HepG2 (cell line): ENCODE measurements at regions not wholly inside any gene's neighbourhood (a gene's known extent, or its start where the extent isn't known, plus 50 kb on each side); places are given as distances from the start of the nearest gene placed in this dataset.

ENCODE experiments used
- ATAC-seq: fragments of 200-7000 bp; cut with Tn5 transposase; 3 replicates; pipeline ENCODE4 v1.9.1; 2020; ENCODE audit warnings: mild to moderate bottlenecking, moderate library complexity
- BruUV-seq: library from RNA; stranded (reverse); fragments of 400-500 nt; replicated peaks from 2 replicates; lab custom pipeline; 2021; lab: Mats Ljungman, UMichigan
- CTCF ChIA-PET: fragments of 300-600 bp; formaldehyde crosslinking; extraction: SDS; loops from one replicate; lab custom pipeline; 2021; ENCODE audit warnings: low total read pairs, inconsistent platforms, low intra/inter-chr PET ratio; lab: Yijun Ruan, JAX
- POLR2A ChIA-PET: fragments of 350-600 bp; sonication (Branson Sonifier 250); formaldehyde crosslinking; loops from one replicate; lab custom pipeline; 2020; ENCODE audit warnings: antibody characterized with exemption, inconsistent platforms; lab: Yijun Ruan, JAX
- DNase-seq: peaks from one replicate; pipeline ENCODE4 v3.0.0-alpha.2; 2015; ENCODE audit warnings: low spot score
- FAIRE-seq: peaks from 3 replicates; lab custom pipeline; 2011; peaks lifted over from hg19 to GRCh38; lab: Jason Lieb, UNC
- H2AFZ ChIP-seq: one replicate; pipeline ENCODE4 v1.6.1; 2011; ENCODE audit warnings: low read length, inconsistent platforms
- H3K27ac ChIP-seq: fragments of 300-600 bp; 3 replicates; pipeline ENCODE4 v1.8.0; 2011; ENCODE audit warnings: mixed run types, mild to moderate bottlenecking, mixed read lengths, low read length, inconsistent platforms; ENCODE audit not compliant: insufficient read depth; ENCODE audit errors: extremely low read length
- H3K27me3 ChIP-seq, 2 experiments: fragments of 200-600 bp in 1 of 2; 2 replicates in 1 of 2; 3 replicates in 1 of 2; pipeline versions ENCODE4 v1.6.0 to v1.8.0; 2011; ENCODE audit warnings: low read length in 2 of 2, mild to moderate bottlenecking in 2 of 2, moderate library complexity in 2 of 2, inconsistent platforms in 1 of 2; ENCODE audit not compliant: insufficient read depth in 2 of 2, control insufficient read depth in 1 of 2
- H3K36me3 ChIP-seq, 2 experiments: fragments of 200-600 bp in 1 of 2; replicated peaks in 1 of 2; 2 replicates in 1 of 2; 3 replicates in 1 of 2; pipeline versions ENCODE4 v1.5.1 to v1.8.0; 2011; ENCODE audit warnings: low read length in 2 of 2, inconsistent platforms in 1 of 2; ENCODE audit not compliant: insufficient read depth in 2 of 2, control insufficient read depth in 1 of 2
- H3K4me1 ChIP-seq: 2 replicates; pipeline ENCODE4 v1.5.1; 2012; ENCODE audit warnings: low read length, inconsistent platforms; ENCODE audit not compliant: insufficient read depth
- H3K4me2 ChIP-seq: 2 replicates; pipeline ENCODE4 v1.6.0; 2011; ENCODE audit warnings: low read depth, low read length, inconsistent platforms
- H3K4me3 ChIP-seq, 3 experiments: fragments of 200-600 bp in 1 of 3; sonication (generic), shearing (Covaris generic) in 1 of 3; replicated peaks in 1 of 3; 2 replicates each; pipeline ENCODE4 v1.5.1; 2011 to 2016; ENCODE audit warnings: low read length in 3 of 3, inconsistent platforms in 2 of 3, low read depth in 2 of 3, mild to moderate bottlenecking in 2 of 3, control low read depth in 1 of 3, mixed read lengths in 1 of 3; ENCODE audit not compliant: insufficient read depth in 1 of 3
- H3K79me2 ChIP-seq: one replicate; pipeline ENCODE4 v1.6.1; 2011; ENCODE audit warnings: low read length, inconsistent platforms; ENCODE audit not compliant: insufficient read depth
- H3K9ac ChIP-seq: 2 replicates; pipeline ENCODE4 v1.6.0; 2011; ENCODE audit warnings: mild to moderate bottlenecking, low read depth, low read length, inconsistent platforms; ENCODE audit not compliant: insufficient read depth
- H3K9me3 ChIP-seq: 2 replicates; pipeline ENCODE4 v1.5.1; 2012; ENCODE audit warnings: mild to moderate bottlenecking, low read length
- H4K20me1 ChIP-seq: 2 replicates; pipeline ENCODE4 v1.6.0; 2011; ENCODE audit warnings: inconsistent platforms, mild to moderate bottlenecking, low read length, moderate library complexity; ENCODE audit not compliant: insufficient read depth
- FOXK1 ChIP-seq: sonication (generic); formaldehyde crosslinking; IDR thresholded peaks from 2 replicates; pipeline ENCODE4 v1.4.0; 2020; ENCODE audit warnings: low read depth, missing genetic modification reagents, borderline replicate concordance
- HIC2 ChIP-seq: sonication (generic); formaldehyde crosslinking; IDR thresholded peaks from 2 replicates; pipeline ENCODE4 v1.9.0; 2022; ENCODE audit warnings: low read depth, missing genetic modification reagents
- MBNL3 ChIP-seq: fragments of 250-450 bp; sonication (Bioruptor Pico); conservative IDR thresholded peaks from 2 replicates; pipeline ENCODE4 v1.8.0; 2022; ENCODE audit warnings: mild to moderate bottlenecking, inconsistent platforms
- ZNF142 ChIP-seq: sonication (generic); formaldehyde crosslinking; IDR thresholded peaks from 2 replicates; pipeline ENCODE4 v1.4.0; 2020; ENCODE audit warnings: missing genetic modification reagents
- ZNF281 ChIP-seq: sonication (generic); formaldehyde crosslinking; IDR thresholded peaks from 2 replicates; pipeline ENCODE4 v1.4.0; 2020; ENCODE audit warnings: missing genetic modification reagents, borderline replicate concordance
- ZNF484 ChIP-seq: sonication (generic); formaldehyde crosslinking; IDR thresholded peaks from 2 replicates; pipeline ENCODE4 v1.5.1; 2020; ENCODE audit warnings: mild to moderate bottlenecking, low read depth, missing genetic modification reagents, borderline replicate concordance
- ZNF577 ChIP-seq: sonication (generic); formaldehyde crosslinking; IDR thresholded peaks from 2 replicates; pipeline ENCODE4 v1.4.0; 2020; ENCODE audit warnings: mild to moderate bottlenecking, low read depth, missing genetic modification reagents, borderline replicate concordance
- WGBS: methylation state at CpG from one replicate; pipeline ENCODE4 v1.1.6; 2017; ENCODE audit warnings: low lambda C conversion rate; 5-methylcytosine and 5-hydroxymethylcytosine counted together
- in situ Hi-C: cut with HindIII; loops from 2 replicates; pipeline ENCODE4 v1.10.0; 2017; ENCODE audit warnings: low pct_unique_long_range_greater_than_20kb; ENCODE audit not compliant: extremely low pct_ligation_motif_present
- intact Hi-C: fragments of 100-400 bp; cut with micrococcal nuclease; formaldehyde crosslinking; loops from one replicate; pipeline ENCODE4 v1.10.0; 2022; ENCODE audit not compliant: unreplicated experiment

GRCh38 chr4:41381384-41381783 lies 124.7 kb downstream of the UCHL1 start:
- H2AFZ ChIP-seq: no peak overlapping the region
- in situ Hi-C loops (no loop called here), intact Hi-C loops (no loop called here)
- H3K27ac ChIP-seq: no peak overlapping the region
- H4K20me1 ChIP-seq: no peaks in the 10 kb centered on the region
- FAIRE-seq (no peak), DNase-seq (no peak), ATAC-seq (no peak)
- H3K4me1 ChIP-seq: no peaks in the 10 kb centered on the region
- no peaks in the 10 kb centered on the region for H3K36me3 ChIP-seq
- POLR2A ChIA-PET: no interaction called here
- TF ChIP-seq FOXK1 (CRISPR knock-in tag): no peak
- TF ChIP-seq MBNL3: no peak
- TF ChIP-seq ZNF484: no peak
- no peak for TF ChIP-seq ZNF281 (CRISPR knock-in tag)
- H3K9me3 ChIP-seq: no peaks in the 10 kb centered on the region
- no peaks in the 10 kb centered on the region for H3K27me3 ChIP-seq
- no peaks in the 10 kb centered on the region for H3K79me2 ChIP-seq
- no TSS peak for BruUV-seq
- no peak overlapping the region for H3K9ac ChIP-seq
- 0% methylated on average over 2 of the region's 3 CpGs for WGBS
- no peak overlapping the region for H3K4me3 ChIP-seq
- no peak overlapping the region for H3K4me2 ChIP-seq
- CTCF ChIA-PET: no interaction called here

GRCh38 chr4:41384992-41385391 lies 128.3 kb downstream of the UCHL1 start:
- 0% methylated on average over 1 of the region's 1 CpG for WGBS
- Histone ChIP-seq H3K79me2 (no peaks in the 10 kb centered on the region), H3K4me3 (no peak overlapping the region), H3K9me3 (no peaks in the 10 kb centered on the region), H2AFZ (no peak overlapping the region), H4K20me1 (no peaks in the 10 kb centered on the region), H3K27ac (no peak overlapping the region), H3K36me3 (no peaks in the 10 kb centered on the region), H3K9ac (no peak overlapping the region), H3K4me1 (no peaks in the 10 kb centered on the region), H3K27me3 (no peaks in the 10 kb centered on the region), H3K4me2 (no peak overlapping the region)
- ATAC-seq (no peak), FAIRE-seq (no peak), DNase-seq (no peak)
- POLR2A ChIA-PET: no interaction called here
- no TSS peak for BruUV-seq
- CTCF ChIA-PET: no interaction called here
- in situ Hi-C loops (no loop called here), intact Hi-C loops (no loop called here)
- no peak for TF ChIP-seq ZNF577 (CRISPR knock-in tag)
- TF ChIP-seq HIC2 (CRISPR knock-in tag): no peak
- TF ChIP-seq ZNF142 (CRISPR knock-in tag): no peak
